ENCODE measurements at regions not wholly inside any gene's neighbourhood (a gene's known extent, or its start where the extent isn't known, plus 50 kb on each side); places are given as distances from the start of the nearest gene placed in this dataset.

GRCh38 chr6:145169726-145170224, 565.5 kb downstream of the EPM2A start:
- TF ChIP-seq SUZ12 (IDR thresholded peaks at IDR 0.05) (no peak), FOXK2 (IDR thresholded peaks at IDR 0.05) (no peak), BHLHE40 (IDR thresholded peaks at IDR 0.05; ENCODE audit: borderline replicate concordance) (no peak), SP1 (IDR thresholded peaks at IDR 0.05) (no peak), FOXM1 (IDR thresholded peaks at IDR 0.05; ENCODE audit: borderline replicate concordance) (no peak), ARNT (IDR thresholded peaks at IDR 0.05) (no peak), FOXA1 (IDR thresholded peaks at IDR 0.05) (no peak), ZNF384 (IDR thresholded peaks at IDR 0.05) (no peak), L3MBTL2 (conservative IDR thresholded peaks at IDR 0.05) (no peak), ELF4 (IDR thresholded peaks at IDR 0.05) (no peak), HDGF (IDR thresholded peaks at IDR 0.05; ENCODE audit: borderline replicate concordance) (no peak), TARDBP (IDR thresholded peaks at IDR 0.05) (no peak)
- TF ChIP-seq, protein P1, sequence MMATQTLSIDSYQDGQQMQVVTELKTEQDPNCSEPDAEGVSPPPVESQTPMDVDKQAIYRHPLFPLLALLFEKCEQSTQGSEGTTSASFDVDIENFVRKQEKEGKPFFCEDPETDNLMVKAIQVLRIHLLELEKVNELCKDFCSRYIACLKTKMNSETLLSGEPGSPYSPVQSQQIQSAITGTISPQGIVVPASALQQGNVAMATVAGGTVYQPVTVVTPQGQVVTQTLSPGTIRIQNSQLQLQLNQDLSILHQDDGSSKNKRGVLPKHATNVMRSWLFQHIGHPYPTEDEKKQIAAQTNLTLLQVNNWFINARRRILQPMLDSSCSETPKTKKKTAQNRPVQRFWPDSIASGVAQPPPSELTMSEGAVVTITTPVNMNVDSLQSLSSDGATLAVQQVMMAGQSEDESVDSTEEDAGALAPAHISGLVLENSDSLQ (IDR thresholded peaks at IDR 0.05) = no peak
